Vagina (tissue), 2 donors: ENCODE measurements at regions not wholly inside any gene's neighbourhood (a gene's known extent, or its start where the extent isn't known, plus 50 kb on each side); places are given as distances from the start of the nearest gene placed in this dataset.
"Not testable (repeated sequence)": the region's sequence is repeated elsewhere in the genome, so short reads cannot be mapped to it uniquely, and the experiment has no call there.

Source experiments
- POLR2A ChIP-seq, 2 donors: fragments of 450-650 bp; IDR thresholded peaks; one replicate each; pipeline ENCODE4 v1.6.1; 2017; ENCODE audit warnings: antibody characterized with exemption in 2 of 2, mild to moderate bottlenecking in 2 of 2, moderate library complexity in 2 of 2
- TF ChIP-seq, protein P1 (sequence below), 3 experiments: fragments of 450-650 bp in 2 of 3; fragments of 200-600 bp in 1 of 3; sonication (generic) in 1 of 3; IDR thresholded peaks; one replicate each; pipeline ENCODE4 v1.5.1; 2017 to 2019; ENCODE audit warnings: antibody characterized with exemption in 3 of 3, mild to moderate bottlenecking in 2 of 3, moderate library complexity in 2 of 3

DNA sequence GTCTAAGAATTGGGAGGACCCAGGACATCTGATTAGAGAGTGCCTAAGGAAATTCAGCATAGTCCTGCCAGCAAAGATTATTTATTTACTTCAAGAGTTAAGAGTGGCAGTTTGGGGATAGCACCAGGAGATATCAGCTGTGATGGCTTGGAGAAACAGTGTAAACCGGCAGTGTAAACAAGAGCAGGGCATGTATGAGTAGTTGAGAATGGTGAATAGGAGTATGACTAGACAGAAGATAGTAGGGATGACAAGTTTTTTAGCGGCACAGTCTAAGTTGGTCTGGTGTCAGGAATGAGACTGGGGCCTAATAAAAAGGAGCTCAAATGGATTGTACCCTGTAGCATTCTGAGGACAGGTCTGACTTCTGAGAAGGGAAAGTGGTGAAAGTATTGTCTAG is 669.4 kb downstream of the SUCLG1 start:
- TF ChIP-seq POLR2A (IDR thresholded peaks at IDR 0.05) = not testable (repeated sequence)
- TF ChIP-seq, protein P1, sequence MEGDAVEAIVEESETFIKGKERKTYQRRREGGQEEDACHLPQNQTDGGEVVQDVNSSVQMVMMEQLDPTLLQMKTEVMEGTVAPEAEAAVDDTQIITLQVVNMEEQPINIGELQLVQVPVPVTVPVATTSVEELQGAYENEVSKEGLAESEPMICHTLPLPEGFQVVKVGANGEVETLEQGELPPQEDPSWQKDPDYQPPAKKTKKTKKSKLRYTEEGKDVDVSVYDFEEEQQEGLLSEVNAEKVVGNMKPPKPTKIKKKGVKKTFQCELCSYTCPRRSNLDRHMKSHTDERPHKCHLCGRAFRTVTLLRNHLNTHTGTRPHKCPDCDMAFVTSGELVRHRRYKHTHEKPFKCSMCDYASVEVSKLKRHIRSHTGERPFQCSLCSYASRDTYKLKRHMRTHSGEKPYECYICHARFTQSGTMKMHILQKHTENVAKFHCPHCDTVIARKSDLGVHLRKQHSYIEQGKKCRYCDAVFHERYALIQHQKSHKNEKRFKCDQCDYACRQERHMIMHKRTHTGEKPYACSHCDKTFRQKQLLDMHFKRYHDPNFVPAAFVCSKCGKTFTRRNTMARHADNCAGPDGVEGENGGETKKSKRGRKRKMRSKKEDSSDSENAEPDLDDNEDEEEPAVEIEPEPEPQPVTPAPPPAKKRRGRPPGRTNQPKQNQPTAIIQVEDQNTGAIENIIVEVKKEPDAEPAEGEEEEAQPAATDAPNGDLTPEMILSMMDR (IDR thresholded peaks at IDR 0.05) = not testable (repeated sequence)
